ENCODE measurements at regions not wholly inside any gene's neighbourhood (a gene's known extent, or its start where the extent isn't known, plus 50 kb on each side); places are given as distances from the start of the nearest gene placed in this dataset.

GRCh38 chr3:161555320-161555719 is 58.7 kb downstream of the OTOL1 start:
- ChIA-PET POLR2A (no interaction called here), CTCF (no interaction called here)
- no peak for DNase-seq (ENCODE audit: extremely low spot score)
- TF ChIP-seq CTCF (IDR thresholded peaks at IDR 0.05; ENCODE audit: control extremely low read depth, extremely low read depth, low read depth, missing control alignments), result no peak

GRCh38 chr3:161556533-161556932 is 59.9 kb downstream of the OTOL1 start:
- DNase-seq (ENCODE audit: extremely low spot score), result no peak
- no peak for TF ChIP-seq CTCF (IDR thresholded peaks at IDR 0.05; ENCODE audit: control extremely low read depth, extremely low read depth, low read depth, missing control alignments)
- ChIA-PET CTCF (interaction anchor here (1.2 to 1.3 kb wide), 2 partner anchors 13 to 25 kb away, joined by 3 read pairs; no protein-coding TSS in a partner anchor), POLR2A (no interaction called here)

DNA sequence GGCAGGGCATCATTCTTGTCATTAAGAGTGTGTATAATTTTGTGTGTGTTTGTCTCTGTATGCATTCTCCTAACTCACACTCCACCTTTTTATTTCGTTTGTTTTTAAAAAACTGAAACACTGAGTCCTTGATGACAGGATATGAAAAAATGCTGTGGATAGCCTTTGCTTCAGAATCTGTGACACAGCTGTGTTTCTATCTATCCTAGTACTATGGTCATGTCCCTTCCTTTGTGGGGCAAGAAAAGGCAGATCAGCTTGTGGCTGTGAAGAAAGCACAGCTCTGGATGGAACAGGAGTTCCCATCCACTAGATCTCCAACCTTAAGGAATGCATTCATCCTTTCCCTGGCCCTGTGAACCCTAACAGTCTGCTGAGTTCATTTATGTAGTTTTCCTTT is 60.3 kb downstream of the OTOL1 start:
- DNase-seq (ENCODE audit: extremely low spot score), result no peak
- CTCF ChIA-PET, result interaction anchor here (1.1 to 1.3 kb wide), 3 partner anchors 12 to 1934 kb away, joined by 3 to 4 read pairs (median 3); no protein-coding TSS in a partner anchor
- no peak for TF ChIP-seq CTCF (IDR thresholded peaks at IDR 0.05; ENCODE audit: control extremely low read depth, extremely low read depth, low read depth, missing control alignments)
- POLR2A ChIA-PET, result no interaction called here

- POLR2A ChIA-PET, result no interaction called here
- TF ChIP-seq CTCF (IDR thresholded peaks at IDR 0.05; ENCODE audit: control extremely low read depth, extremely low read depth, low read depth, missing control alignments), result no peak
- CTCF ChIA-PET, result interaction anchor here (1.1 to 1.3 kb wide), 3 partner anchors 12 to 1933 kb away, joined by 3 to 4 read pairs (median 3); no protein-coding TSS in a partner anchor
- no peak for DNase-seq (ENCODE audit: extremely low spot score)
Measured at GRCh38 chr3:161557445-161558150, 61.0 kb downstream of the OTOL1 start.

- ChIA-PET CTCF (interaction anchor here (1.1 kb wide), 1 partner anchor 1932 kb away, joined by 4 read pairs; no protein-coding TSS in a partner anchor), POLR2A (no interaction called here)
- TF ChIP-seq CTCF (IDR thresholded peaks at IDR 0.05; ENCODE audit: control extremely low read depth, extremely low read depth, low read depth, missing control alignments), result no peak
- DNase-seq (ENCODE audit: extremely low spot score), result no peak
Measured at GRCh38 chr3:161558236-161558635, 61.6 kb downstream of the OTOL1 start.

DNA sequence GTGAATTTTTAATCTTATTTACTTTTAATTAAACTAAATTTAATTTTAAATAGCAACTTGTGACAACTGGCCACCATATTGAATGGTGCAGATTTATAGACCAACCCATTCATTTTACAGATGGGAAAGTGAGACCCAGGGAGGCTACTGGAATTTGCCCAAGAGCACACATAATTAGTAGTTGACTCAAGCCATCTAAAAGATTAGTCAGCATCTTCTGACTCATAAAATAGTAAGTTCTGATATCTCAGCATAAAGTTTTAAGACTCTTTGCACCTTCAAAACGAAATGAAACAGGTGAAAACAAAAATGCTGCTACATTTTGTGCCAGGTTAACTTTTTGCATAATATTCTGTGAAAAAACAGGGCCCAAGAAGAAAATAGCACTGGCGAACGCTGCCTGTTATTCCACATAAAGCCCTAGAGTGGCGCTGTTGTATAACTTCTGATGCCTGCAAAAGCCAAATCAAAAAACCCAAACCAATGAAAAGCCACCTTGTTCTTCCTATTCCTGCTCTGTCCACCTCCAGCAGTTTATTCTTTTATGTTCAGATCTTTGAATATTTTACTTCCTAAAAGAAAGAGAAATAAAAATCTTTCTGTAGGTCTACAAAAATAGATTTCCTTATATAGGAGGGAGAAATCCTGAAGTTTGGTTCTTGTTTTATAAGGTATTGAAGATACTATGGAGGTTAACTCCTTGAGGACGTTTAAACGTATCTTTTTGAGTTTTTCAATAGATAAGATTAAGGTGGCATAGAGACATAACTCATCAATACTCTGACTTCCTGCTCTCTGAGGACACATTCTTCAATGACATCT is 62.8 kb downstream of the OTOL1 start:
- peak; percentile 11 for DNase-seq (ENCODE audit: extremely low spot score)
- TF ChIP-seq CTCF (IDR thresholded peaks at IDR 0.05; ENCODE audit: control extremely low read depth, extremely low read depth, low read depth, missing control alignments), result peak; percentile 60
- ChIA-PET CTCF (no interaction called here), POLR2A (no interaction called here)
